Effector memory CD4-positive, alpha-beta T cell (primary cell): ENCODE measurements at regions not wholly inside any gene's neighbourhood (a gene's known extent, or its start where the extent isn't known, plus 50 kb on each side); places are given as distances from the start of the nearest gene placed in this dataset.
"Not testable (repeated sequence)": the region's sequence is repeated elsewhere in the genome, so short reads cannot be mapped to it uniquely, and the experiment has no call there.

Experiments
- DNase-seq, 3 donors: peaks; one replicate each; pipeline ENCODE4 v3.0.0-alpha.2; 2020
- H3K27ac ChIP-seq: 2 replicates; pipeline ENCODE4 v1.7.0; 2013; ENCODE audit warnings: mild to moderate bottlenecking, low read length, moderate library complexity; ENCODE audit not compliant: insufficient read depth, poor library complexity, severe bottlenecking
- H3K27me3 ChIP-seq: replicated peaks from 2 replicates; pipeline ENCODE4 v1.7.0; 2013; ENCODE audit warnings: mild to moderate bottlenecking, low read length; ENCODE audit not compliant: insufficient read depth, control insufficient read depth, poor library complexity, severe bottlenecking
- H3K36me3 ChIP-seq: 2 replicates; pipeline ENCODE4 v1.7.0; 2013; ENCODE audit warnings: mild to moderate bottlenecking, low read length, moderate library complexity; ENCODE audit not compliant: control insufficient read depth, insufficient read depth
- H3K4me1 ChIP-seq: 2 replicates; pipeline ENCODE4 v1.7.0; 2013; ENCODE audit warnings: low read length, mild to moderate bottlenecking; ENCODE audit not compliant: control insufficient read depth, insufficient read depth, poor library complexity, severe bottlenecking
- H3K4me3 ChIP-seq: 2 replicates; pipeline ENCODE4 v1.7.0; 2013; ENCODE audit warnings: low read length, low read depth, mild to moderate bottlenecking; ENCODE audit not compliant: insufficient read depth, poor library complexity, severe bottlenecking
- H3K9me3 ChIP-seq: 2 replicates; pipeline ENCODE4 v1.7.0; 2013; ENCODE audit warnings: mild to moderate bottlenecking, low read length, moderate library complexity; ENCODE audit not compliant: control insufficient read depth

- DNase-seq, H3K27me3 ChIP-seq, H3K36me3 ChIP-seq, H3K4me3 ChIP-seq, H3K27ac ChIP-seq, H3K4me1 ChIP-seq, H3K9me3 ChIP-seq: not testable (repeated sequence)
These were observed 184.6 kb upstream of the MSX2 start for GRCh38 chr5:174539823-174540222.

- no peaks in the 10 kb centered on the region for H3K4me1 ChIP-seq
- H3K36me3 ChIP-seq = no peaks in the 10 kb centered on the region
- no peak for DNase-seq
- H3K27me3 ChIP-seq = no peaks in the 10 kb centered on the region
- H3K27ac ChIP-seq = no peak overlapping the region
- H3K9me3 ChIP-seq = no peaks in the 10 kb centered on the region
- H3K4me3 ChIP-seq = no peak overlapping the region
These were observed 182.3 kb upstream of the MSX2 start for GRCh38 chr5:174542037-174542436.

DNA sequence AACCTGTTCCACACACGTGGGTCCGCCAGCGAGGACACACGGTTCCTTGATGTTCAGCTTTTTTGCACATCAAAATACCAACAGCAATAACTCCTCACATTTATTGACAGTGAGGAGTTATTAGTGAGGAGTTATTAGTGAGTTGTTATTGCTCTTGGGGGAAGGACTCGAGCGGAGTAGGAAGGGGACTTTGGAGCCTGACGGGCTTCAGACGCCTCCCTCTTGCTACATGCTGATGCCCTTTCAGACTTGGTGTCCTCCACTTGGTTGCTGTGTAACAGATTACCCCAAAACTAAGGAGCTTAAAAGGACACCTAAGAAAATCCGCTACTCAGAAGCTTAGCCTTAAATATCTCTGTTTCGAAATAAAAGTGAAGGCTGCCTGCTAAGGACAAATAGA lies 181.9 kb upstream of the MSX2 start:
- no peak overlapping the region for H3K27ac ChIP-seq
- no peak overlapping the region for H3K4me3 ChIP-seq
- H3K9me3 ChIP-seq = no peaks in the 10 kb centered on the region
- DNase-seq = no peak
- H3K27me3 ChIP-seq = no peaks in the 10 kb centered on the region
- H3K4me1 ChIP-seq = no peaks in the 10 kb centered on the region
- H3K36me3 ChIP-seq = no peaks in the 10 kb centered on the region

- Histone ChIP-seq H3K27ac (no peak overlapping the region), H3K9me3 (no peaks in the 10 kb centered on the region), H3K27me3 (no peaks in the 10 kb centered on the region), H3K36me3 (no peaks in the 10 kb centered on the region), H3K4me1 (no peaks in the 10 kb centered on the region), H3K4me3 (no peak overlapping the region)
- DNase-seq = no peak
These were observed 178.5 kb upstream of the MSX2 start for GRCh38 chr5:174545926-174546325.

GRCh38 chr5:174547814-174548213 lies 176.6 kb upstream of the MSX2 start:
- no peaks in the 10 kb centered on the region for H3K4me1 ChIP-seq
- H3K27me3 ChIP-seq = no peaks in the 10 kb centered on the region
- no peak overlapping the region for H3K27ac ChIP-seq
- H3K9me3 ChIP-seq = no peaks in the 10 kb centered on the region
- H3K36me3 ChIP-seq = no peaks in the 10 kb centered on the region
- no peak for DNase-seq
- no peak overlapping the region for H3K4me3 ChIP-seq

GRCh38 chr5:174549254-174549653 lies 175.1 kb upstream of the MSX2 start:
- Histone ChIP-seq H3K4me1 (no peaks in the 10 kb centered on the region), H3K36me3 (no peaks in the 10 kb centered on the region), H3K27ac (no peak overlapping the region), H3K4me3 (no peak overlapping the region), H3K9me3 (no peaks in the 10 kb centered on the region), H3K27me3 (no peaks in the 10 kb centered on the region)
- DNase-seq = no peak

- Histone ChIP-seq H3K4me1 (no peaks in the 10 kb centered on the region), H3K36me3 (no peaks in the 10 kb centered on the region), H3K27ac (no peak overlapping the region), H3K4me3 (no peak overlapping the region), H3K27me3 (no peaks in the 10 kb centered on the region), H3K9me3 (no peaks in the 10 kb centered on the region)
- DNase-seq = no peak
These were observed 174.4 kb upstream of the MSX2 start for GRCh38 chr5:174550026-174550425.

GRCh38 chr5:174552428-174552827 lies 172.0 kb upstream of the MSX2 start:
- Histone ChIP-seq H3K4me3 (no peak overlapping the region), H3K36me3 (no peaks in the 10 kb centered on the region), H3K27ac (no peak overlapping the region), H3K27me3 (no peaks in the 10 kb centered on the region), H3K4me1 (no peaks in the 10 kb centered on the region), H3K9me3 (no peaks in the 10 kb centered on the region)
- no peak for DNase-seq

GRCh38 chr5:174553556-174553955 lies 170.8 kb upstream of the MSX2 start:
- H3K4me1 ChIP-seq = no peaks in the 10 kb centered on the region
- no peak overlapping the region for H3K27ac ChIP-seq
- H3K36me3 ChIP-seq = no peaks in the 10 kb centered on the region
- H3K9me3 ChIP-seq = no peaks in the 10 kb centered on the region
- H3K27me3 ChIP-seq = no peaks in the 10 kb centered on the region
- DNase-seq = no peak
- no peak overlapping the region for H3K4me3 ChIP-seq

DNA sequence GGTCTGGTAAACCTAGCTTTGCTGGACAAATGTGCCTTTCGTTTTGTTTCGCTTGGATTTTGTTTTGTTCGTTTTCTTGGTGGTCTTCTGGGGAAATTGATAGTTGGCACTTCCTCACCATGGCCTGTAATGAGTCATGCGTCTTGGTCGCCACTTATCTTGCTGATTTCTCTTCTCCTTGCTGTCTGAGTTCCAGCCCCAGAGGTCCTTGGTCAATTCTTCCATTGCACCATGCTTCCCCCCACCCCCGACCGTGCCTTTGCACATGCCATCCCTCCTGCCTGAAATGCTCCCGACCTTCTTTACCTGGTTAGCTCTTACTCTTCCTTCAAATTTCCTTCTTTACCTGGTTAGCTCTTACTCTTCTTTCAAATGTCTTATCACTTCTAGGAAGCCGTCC lies 168.7 kb upstream of the MSX2 start:
- H3K27me3 ChIP-seq = no peaks in the 10 kb centered on the region
- no peak for DNase-seq
- no peaks in the 10 kb centered on the region for H3K36me3 ChIP-seq
- H3K27ac ChIP-seq = no peak overlapping the region
- H3K4me3 ChIP-seq = no peak overlapping the region
- no peaks in the 10 kb centered on the region for H3K9me3 ChIP-seq
- H3K4me1 ChIP-seq = no peaks in the 10 kb centered on the region

DNA sequence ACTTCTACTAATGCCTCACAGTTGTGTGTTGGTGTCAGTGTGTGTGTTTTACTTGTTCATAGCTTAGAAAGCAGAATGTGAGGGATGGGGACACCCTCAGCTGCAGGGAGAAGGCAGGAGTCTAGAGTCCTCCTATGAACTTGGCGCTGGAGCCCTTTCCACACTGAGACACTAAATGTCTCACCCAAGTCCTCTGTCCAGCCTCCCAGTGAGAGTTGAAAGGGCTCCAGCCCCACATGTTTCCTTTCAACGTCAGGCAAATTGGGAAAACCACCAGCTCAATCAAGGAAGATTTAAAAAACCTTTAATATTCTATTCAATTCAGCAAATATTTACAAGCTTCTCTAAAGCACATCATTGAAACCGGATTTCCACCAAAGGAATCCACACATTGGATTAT lies 167.6 kb upstream of the MSX2 start:
- DNase-seq = no peak
- H3K9me3 ChIP-seq = no peaks in the 10 kb centered on the region

More for the DNA sequence above, 167.6 kb upstream of the MSX2 start:
- Histone ChIP-seq H3K4me1 (no peaks in the 10 kb centered on the region), H3K36me3 (no peaks in the 10 kb centered on the region), H3K4me3 (no peak overlapping the region), H3K27ac (no peak overlapping the region), H3K27me3 (no peaks in the 10 kb centered on the region)
